HG03457 (cell line): ENCODE measurements at regions not wholly inside any gene's neighbourhood (a gene's known extent, or its start where the extent isn't known, plus 50 kb on each side); places are given as distances from the start of the nearest gene placed in this dataset.
"Not testable (repeated sequence)": the region's sequence is repeated elsewhere in the genome, so short reads cannot be mapped to it uniquely, and the experiment has no call there.

ENCODE experiments used
- ATAC-seq: cut with Tn5 transposase; IDR thresholded peaks from one replicate; pipeline ENCODE4 v1.9.1; 2021; ENCODE audit warnings: moderate number of reproducible peaks; ENCODE audit not compliant: unreplicated experiment

DNA sequence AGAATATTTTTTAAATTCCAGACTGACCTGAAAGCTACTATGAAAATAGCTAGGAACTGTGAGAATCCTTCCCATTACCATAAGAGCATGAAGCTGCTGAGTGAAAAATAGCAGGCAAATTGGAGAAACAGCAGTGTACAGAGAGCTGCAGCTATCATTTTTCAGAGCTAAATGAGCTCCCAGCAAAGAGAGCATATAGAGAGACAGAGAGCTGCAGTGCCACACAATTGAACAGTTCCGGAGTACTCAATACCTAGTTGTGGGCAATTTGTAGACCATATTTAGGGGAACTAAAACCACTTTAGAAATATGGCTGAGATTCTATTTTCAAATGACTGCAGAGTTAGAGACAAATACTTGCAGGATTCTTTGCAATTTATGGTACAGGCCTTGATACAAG lies 645.3 kb downstream of the STK39 start:
- no peak for ATAC-seq

DNA sequence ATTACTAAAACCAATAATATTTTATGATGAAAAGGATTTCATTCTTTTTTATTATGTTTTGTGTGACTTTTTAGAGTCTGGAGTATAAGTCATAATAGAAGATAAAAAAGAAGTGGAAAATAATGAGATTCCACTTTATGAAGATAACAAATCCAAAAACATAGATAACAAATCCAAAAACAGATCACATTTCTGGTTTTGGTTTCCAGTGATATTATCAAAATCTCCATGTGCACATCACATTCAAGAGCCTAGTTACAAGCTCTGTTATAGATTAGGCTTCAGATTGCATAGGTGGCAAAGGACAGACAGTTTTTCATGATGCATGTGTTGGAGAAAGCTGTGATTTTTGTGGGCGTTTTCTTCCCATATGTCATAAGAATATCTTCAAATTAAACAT lies 648.2 kb downstream of the STK39 start:
- ATAC-seq: no peak

DNA sequence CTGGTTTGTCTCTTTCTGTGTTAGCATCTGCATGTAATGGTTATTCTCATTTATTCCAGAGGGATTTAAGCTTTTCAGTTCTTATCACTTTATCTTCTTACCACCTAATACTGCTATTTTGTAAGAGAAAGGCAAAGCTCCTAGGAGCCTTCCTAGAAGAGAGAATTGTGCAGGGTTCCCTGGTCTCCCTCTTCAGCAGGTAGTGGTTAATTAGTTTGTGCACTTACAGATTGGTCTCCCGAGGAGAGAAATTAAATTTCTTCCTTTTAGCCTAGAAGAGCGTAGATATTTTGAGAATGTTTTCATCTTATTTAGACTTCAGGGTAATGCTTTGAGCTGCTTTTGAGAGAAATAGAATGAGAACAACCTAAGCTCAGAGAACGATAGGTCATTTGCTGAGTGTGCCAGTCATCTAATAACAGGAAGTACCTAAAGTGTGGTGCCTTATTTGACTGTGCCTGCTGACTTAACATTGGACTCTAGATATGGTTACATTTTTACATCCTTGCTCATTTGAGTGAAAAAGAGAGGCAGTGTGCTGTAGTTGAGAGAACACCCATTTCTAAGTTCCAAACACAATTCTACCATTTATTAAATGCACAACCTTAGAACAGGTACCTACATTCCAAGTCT lies 651.4 kb downstream of the STK39 start:
- ATAC-seq: peak; percentile 90

DNA sequence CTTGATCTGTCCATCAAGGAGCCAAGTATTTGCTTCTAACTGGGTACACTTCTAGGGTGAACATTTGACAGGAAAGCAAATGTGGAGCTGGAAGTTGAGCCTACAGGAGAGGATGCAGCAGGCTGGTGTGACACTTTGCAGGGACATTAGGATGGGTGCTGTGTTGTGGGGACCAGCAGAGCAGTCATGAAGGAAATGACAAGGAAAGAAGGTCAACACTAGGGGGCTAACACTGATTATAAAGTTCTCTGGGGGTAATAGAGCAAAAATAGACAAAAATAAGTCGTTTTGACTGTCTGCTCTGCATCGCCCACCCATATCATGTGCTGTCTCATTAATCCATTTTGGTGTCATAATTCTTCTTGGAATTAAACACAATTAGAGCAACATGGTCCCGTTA lies 652.4 kb downstream of the STK39 start:
- no peak for ATAC-seq

- ATAC-seq: no peak
These were observed 655.0 kb downstream of the STK39 start for GRCh38 chr2:167592441-167592840.

DNA sequence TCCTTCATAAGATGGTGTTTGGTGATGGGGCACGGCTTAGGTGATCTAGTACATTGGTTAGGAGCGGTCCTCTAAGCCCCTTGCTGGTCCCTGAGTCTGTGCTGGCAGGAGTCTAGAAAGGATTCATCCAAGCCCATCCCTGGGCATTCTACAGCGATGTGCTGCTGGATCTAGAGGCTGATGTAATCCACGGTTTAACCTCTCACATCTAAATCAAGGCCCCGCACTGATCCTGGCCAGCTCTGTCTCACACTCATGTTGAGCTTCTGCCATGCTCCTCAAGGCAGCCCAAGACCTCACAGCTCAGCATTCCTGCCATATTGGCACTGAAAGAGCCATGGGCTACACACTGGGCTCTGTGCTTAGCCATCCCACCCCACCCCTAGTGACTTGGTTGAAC lies 664.8 kb downstream of the STK39 start:
- ATAC-seq: no peak

GRCh38 chr2:167581961-167582574 lies 665.3 kb downstream of the STK39 start:
- ATAC-seq: no peak

DNA sequence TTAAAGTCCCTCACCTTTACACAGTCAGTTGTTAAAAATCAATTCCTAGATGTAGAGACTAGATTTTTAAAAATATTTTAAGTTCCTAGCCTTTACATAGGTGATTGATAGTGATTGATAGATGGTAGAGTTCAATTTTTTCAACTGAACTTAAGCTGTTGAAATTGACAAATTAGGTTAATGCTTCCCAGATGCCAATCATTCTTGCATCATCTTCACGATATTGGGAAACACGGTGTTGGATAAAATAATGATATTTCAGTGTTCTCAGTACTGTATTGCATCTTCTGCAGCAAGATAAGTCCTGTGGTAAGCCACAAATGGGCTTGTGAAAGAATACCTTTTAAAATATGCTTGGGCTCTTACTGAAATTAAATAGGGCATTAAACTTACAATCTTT lies 667.6 kb downstream of the STK39 start:
- no peak for ATAC-seq

DNA sequence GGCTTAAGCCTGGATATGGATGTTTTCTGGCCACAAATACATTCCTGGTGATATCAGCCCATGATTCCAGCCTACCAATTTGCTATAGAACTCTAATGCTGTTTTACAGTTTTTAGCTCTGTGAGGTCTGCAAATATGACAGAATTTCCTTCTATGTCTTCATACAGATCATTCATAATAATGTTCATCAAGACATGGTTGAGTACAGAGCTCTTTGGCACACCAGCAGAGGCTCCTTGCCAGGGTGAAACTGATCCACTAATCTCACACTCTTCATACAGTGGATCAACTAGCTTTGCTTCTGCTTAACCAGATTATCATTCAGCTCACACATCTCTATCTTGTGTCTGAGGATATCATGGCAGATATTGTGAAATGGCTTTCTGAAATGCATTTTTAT lies 672.1 kb downstream of the STK39 start:
- no peak for ATAC-seq

DNA sequence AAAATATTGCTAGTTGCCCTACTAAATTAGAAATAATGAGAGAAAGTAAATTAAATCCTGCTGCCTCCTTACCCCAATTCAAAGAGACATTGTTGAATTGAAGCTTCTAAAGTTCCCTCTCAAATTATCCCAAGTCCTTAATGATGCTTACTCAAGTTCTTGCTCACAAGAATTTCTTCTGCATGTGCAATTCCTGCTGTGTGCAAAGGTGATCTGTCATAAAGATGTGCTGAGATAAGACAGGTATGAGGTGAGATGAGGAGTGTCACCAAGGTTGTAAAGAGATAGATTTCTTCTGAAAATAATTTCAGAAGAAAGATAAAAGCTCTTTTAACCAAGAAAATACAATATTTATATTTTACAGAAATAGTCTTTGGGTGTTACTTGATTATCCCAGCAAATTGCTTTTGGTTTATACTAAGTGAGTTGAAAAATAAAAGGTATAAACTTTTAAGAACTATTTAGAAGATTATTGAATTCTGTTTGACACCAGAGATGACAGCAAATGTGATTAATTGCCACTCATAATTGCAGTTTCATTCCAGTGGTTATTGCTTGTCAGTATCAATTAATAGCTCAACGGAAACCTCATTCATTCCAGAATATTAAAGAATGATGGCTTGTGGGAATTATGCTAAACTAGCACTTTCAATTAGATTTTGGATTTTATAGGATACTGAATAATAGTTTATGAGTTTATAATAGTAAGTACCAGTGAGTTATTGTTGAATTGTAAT lies 674.3 kb downstream of the STK39 start:
- no peak for ATAC-seq

DNA sequence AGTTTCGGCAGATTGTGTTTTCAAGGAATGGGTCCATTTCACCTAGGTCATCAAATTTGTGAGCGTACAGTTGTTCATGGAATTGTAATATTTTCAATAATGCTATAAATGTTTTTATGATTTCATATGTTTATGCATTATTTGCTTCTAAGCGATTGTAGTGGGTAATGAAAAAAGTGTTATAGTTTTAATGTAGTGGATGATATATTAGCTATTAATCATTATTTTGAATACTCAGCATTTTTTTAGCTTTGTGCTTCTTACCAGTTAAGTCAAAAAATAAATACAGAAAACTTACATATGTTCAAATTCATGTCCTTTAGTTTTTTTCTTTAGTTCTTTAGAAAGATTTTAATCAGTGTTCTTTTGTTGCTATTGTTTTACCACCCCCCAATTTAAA lies 677.0 kb downstream of the STK39 start:
- no peak for ATAC-seq

DNA sequence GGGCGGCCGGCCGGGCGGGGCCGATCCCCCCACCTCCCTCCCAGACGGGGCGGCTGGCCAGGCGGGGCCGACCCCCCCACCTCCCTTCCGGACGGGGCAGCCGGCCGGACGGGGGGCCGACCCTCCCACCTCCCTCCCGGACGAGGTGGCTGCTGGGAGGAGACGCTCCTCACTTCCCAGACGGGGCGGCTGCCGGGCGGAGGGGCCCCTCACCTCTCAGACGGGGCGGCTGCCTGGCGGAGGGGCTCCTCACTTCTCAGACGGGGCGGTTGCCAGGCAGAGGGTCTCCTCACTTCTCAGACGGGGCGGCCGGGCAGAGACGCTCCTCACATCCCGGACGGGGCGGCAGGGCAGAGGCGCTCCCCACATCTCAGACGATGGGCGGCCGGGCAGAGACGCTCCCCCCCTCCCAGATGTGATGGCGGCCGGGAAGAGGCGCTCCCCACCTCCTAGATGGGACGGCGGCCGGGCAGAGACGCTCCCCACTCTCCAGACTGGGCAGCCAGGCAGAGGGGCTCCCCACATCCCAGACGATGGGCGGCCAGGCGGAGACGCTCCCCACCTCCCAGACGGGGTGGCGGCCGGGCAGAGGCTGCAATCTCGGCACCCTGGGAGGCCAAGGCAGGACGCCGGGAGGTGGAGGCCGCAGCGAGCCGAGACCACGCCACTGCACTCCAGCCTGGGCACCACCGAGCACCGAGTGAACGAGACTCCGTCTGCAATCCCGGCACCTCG lies 675.8 kb downstream of the XIRP2 start:
- ATAC-seq: not testable (repeated sequence)

DNA sequence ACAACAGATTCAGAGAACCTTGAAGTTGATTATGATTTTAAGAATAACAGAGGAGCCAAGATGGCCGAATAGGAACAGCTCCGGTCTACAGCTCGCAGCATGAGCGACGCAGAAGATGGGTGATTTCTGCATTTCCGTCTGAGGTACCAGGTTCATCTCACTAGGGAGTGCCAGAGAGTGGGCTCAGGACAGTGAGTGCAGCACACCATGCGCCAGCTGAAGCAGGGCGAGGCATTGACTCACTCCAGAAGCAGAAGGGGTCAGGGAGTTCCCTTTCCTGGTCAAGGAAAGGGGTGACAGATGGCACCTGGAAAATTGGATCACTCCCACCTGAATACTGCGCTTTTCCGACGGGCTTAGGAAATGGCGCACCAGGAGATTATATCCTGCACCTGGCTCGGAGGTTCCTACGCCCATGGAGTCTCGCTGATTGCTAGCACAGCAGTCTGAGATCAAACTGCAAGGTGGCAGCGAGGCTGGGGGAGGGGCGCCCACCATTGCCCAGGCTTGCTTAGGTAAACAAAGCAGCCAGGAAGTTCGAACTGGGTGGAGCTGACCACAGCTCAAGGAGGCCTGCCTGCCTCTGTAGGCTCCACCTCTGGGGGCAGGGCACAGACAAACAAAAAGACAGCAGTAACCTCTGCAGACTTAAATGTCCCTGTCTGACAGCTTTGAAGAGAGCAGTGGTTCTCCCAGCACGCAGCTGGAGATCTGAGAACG lies 670.2 kb downstream of the XIRP2 start:
- ATAC-seq: not testable (repeated sequence)

GRCh38 chr2:167555098-167555720 lies 666.9 kb downstream of the XIRP2 start:
- ATAC-seq: no peak

DNA sequence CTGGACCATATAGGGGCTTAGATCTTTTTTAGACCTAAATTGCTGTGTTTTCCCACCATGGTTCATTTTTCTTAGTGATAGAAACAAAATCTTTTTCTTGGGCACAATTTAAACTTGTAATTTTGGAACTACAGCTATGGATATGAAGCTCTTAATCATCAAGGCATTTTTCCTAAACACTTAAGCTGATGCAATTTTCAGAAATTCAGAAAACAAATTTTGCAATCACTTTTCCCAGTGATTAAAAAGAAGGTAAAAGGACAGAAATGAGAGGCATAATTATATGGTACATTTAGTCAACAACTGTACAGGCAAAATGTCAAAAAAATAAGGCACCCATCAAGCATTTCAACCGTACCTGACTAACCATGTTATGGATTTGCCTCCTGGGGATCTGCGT lies 665.4 kb downstream of the XIRP2 start:
- ATAC-seq: no peak

- no peak for ATAC-seq
These were observed 663.1 kb downstream of the XIRP2 start for GRCh38 chr2:167551416-167551815.

GRCh38 chr2:167550448-167550847 lies 662.2 kb downstream of the XIRP2 start:
- no peak for ATAC-seq

DNA sequence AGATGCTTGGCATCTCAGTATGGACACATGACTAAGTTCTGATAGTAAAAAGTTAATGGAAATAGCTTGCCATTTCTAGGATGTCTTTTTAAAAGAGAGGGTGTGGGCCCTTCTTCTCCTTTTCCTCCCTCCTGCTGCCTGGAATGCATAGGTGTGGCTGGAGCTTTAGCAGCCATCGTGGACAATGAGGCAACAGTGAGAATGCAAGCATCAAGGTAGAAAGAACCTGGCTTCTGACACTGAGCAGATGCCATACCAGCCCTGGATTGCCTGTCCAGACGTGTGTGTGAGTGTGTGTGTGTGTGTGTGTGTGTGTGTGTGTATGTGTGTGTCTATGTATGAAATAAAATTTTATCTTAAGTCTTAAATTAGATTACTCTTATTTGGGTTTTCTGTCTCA lies 660.1 kb downstream of the XIRP2 start:
- ATAC-seq: no peak

- ATAC-seq: no peak
These were observed 656.3 kb downstream of the XIRP2 start for GRCh38 chr2:167544602-167545001.

- ATAC-seq: no peak
These were observed 655.4 kb downstream of the XIRP2 start for GRCh38 chr2:167543721-167544120.

DNA sequence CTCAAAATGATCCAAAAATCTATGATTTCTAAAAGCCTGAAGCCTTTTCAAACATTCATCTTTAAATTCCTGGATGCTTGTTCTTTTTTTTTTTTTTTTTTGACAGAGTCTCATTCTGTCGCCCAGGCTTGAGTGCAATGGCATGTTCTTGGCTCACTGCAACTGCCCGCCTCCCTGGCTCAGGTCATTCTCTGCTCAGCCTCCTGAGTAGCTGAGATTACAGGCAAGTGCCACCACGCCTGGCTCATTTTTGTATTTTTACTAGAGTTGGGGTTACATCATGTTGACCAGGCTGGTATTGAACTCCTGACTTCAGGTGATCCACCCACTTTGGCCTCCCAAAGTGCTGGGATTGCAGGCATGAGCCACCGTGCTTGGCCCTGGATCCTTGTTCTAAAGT lies 649.5 kb downstream of the XIRP2 start:
- no peak for ATAC-seq
